ENCODE measurements at regions not wholly inside any gene's neighbourhood (a gene's known extent, or its start where the extent isn't known, plus 50 kb on each side); places are given as distances from the start of the nearest gene placed in this dataset.

GRCh38 chr10:118153287-118153686 is 106.5 kb upstream of the RAB11FIP2 start:
- TF ChIP-seq CTCF (IDR thresholded peaks at IDR 0.05; ENCODE audit: insufficient read depth, low read length) = no peak
- TF ChIP-seq REST (IDR thresholded peaks at IDR 0.05; ENCODE audit: insufficient replicate concordance, low read depth) = no peak
- no peak for TF ChIP-seq POLR2AphosphoS5 (IDR thresholded peaks at IDR 0.05; ENCODE audit: low read depth)

Measured in HL-60 (cell line).